Activated CD4-positive, alpha-beta T cell treated with anti-CD3 and anti-CD28 coated beads, Interleukin-2, amount 10 ng/mL, durations not matched to agents 7 days and 5 days (primary cell): ENCODE measurements at regions not wholly inside any gene's neighbourhood (a gene's known extent, or its start where the extent isn't known, plus 50 kb on each side); places are given as distances from the start of the nearest gene placed in this dataset.

Experiments used
- CTCF ChIA-PET: fragments of 350-600 bp; sonication (Branson Sonifier 250); formaldehyde crosslinking; loops from one replicate; lab custom pipeline; 2021; ENCODE audit warnings: antibody characterized with exemption; lab: Charles Lee
- POLR2A ChIA-PET: fragments of 350-600 bp; sonication (Branson Sonifier 250); formaldehyde crosslinking; loops from one replicate; lab custom pipeline; 2021; ENCODE audit warnings: antibody characterized with exemption; lab: Charles Lee
- DNase-seq: peaks from one replicate; pipeline ENCODE4 v3.0.0-alpha.2; 2020
- H3K27ac Mint-ChIP-seq: one replicate; pipeline ENCODE4 v1.8.0; 2021; ENCODE audit warnings: mild to moderate bottlenecking, moderate library complexity, mixed read lengths
- H3K27me3 Mint-ChIP-seq: one replicate; pipeline ENCODE4 v1.8.0; 2021; ENCODE audit warnings: mixed read lengths
- H3K36me3 Mint-ChIP-seq: one replicate; pipeline ENCODE4 v1.8.0; 2021; ENCODE audit warnings: low read depth, mixed read lengths
- H3K4me1 Mint-ChIP-seq: one replicate; pipeline ENCODE4 v1.8.0; 2021; ENCODE audit warnings: mixed read lengths
- H3K4me3 Mint-ChIP-seq: one replicate; pipeline ENCODE4 v1.8.0; 2021; ENCODE audit warnings: mild to moderate bottlenecking, moderate library complexity, mixed read lengths
- H3K9me3 Mint-ChIP-seq: one replicate; pipeline ENCODE4 v1.8.0; 2021; ENCODE audit warnings: mixed read lengths

GRCh38 chr15:62958528-62959363 is 83.8 kb upstream of the TPM1 start:
- no peaks in the 10 kb centered on the region for H3K4me1 Mint-ChIP-seq
- no peak overlapping the region for H3K27ac Mint-ChIP-seq
- no peak for DNase-seq
- H3K36me3 Mint-ChIP-seq = no peaks in the 10 kb centered on the region
- ChIA-PET POLR2A (no interaction called here), CTCF (interaction anchor here (1.4 kb wide), 1 partner anchor 50 kb away, joined by 3 read pairs; no protein-coding TSS in a partner anchor)
- no peaks in the 10 kb centered on the region for H3K9me3 Mint-ChIP-seq
- H3K4me3 Mint-ChIP-seq = no peak overlapping the region
- peaks cover 7% of the 10 kb centered on the region for H3K27me3 Mint-ChIP-seq

- H3K27ac Mint-ChIP-seq = no peak overlapping the region
- H3K36me3 Mint-ChIP-seq = no peaks in the 10 kb centered on the region
- no peaks in the 10 kb centered on the region for H3K4me1 Mint-ChIP-seq
- CTCF ChIA-PET = no interaction called here
- H3K4me3 Mint-ChIP-seq = no peak overlapping the region
- POLR2A ChIA-PET = no interaction called here
- no peak for DNase-seq
- H3K27me3 Mint-ChIP-seq = no peaks in the 10 kb centered on the region
- H3K9me3 Mint-ChIP-seq = no peaks in the 10 kb centered on the region
These were observed 81.4 kb upstream of the TPM1 start for GRCh38 chr15:62961134-62961533.

GRCh38 chr15:62962101-62962995 is 80.2 kb upstream of the TPM1 start:
- Mint-ChIP-seq H3K4me1 (no peaks in the 10 kb centered on the region), H3K9me3 (no peaks in the 10 kb centered on the region), H3K27ac (no peak overlapping the region), H3K27me3 (no peaks in the 10 kb centered on the region), H3K36me3 (no peaks in the 10 kb centered on the region), H3K4me3 (no peak overlapping the region)
- CTCF ChIA-PET = no interaction called here
- POLR2A ChIA-PET = no interaction called here
- no peak for DNase-seq

DNA sequence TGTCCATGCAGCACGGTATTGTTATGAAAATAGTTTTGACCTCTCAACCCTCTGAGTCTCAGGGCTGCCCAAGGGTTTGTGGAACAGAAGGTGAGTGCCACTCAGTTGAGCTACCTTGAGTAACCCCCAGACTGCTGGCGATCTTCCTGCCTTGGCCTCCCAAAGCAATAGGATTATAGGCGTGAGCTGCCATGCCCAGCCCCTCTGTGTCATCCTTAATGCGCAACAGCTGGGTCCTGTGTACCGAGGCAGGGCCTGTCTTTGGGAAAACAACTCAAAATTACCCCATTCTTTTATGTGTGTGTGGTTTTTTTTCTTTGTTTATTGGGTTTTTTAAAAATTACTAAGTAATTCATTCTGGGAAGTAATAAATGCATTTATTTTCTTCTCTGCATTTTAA is 78.3 kb upstream of the TPM1 start:
- Mint-ChIP-seq H3K9me3 (no peaks in the 10 kb centered on the region), H3K4me1 (no peaks in the 10 kb centered on the region), H3K36me3 (no peaks in the 10 kb centered on the region), H3K27me3 (no peaks in the 10 kb centered on the region), H3K27ac (no peak overlapping the region), H3K4me3 (no peak overlapping the region)
- DNase-seq = no peak
- ChIA-PET CTCF (no interaction called here), POLR2A (no interaction called here)

DNA sequence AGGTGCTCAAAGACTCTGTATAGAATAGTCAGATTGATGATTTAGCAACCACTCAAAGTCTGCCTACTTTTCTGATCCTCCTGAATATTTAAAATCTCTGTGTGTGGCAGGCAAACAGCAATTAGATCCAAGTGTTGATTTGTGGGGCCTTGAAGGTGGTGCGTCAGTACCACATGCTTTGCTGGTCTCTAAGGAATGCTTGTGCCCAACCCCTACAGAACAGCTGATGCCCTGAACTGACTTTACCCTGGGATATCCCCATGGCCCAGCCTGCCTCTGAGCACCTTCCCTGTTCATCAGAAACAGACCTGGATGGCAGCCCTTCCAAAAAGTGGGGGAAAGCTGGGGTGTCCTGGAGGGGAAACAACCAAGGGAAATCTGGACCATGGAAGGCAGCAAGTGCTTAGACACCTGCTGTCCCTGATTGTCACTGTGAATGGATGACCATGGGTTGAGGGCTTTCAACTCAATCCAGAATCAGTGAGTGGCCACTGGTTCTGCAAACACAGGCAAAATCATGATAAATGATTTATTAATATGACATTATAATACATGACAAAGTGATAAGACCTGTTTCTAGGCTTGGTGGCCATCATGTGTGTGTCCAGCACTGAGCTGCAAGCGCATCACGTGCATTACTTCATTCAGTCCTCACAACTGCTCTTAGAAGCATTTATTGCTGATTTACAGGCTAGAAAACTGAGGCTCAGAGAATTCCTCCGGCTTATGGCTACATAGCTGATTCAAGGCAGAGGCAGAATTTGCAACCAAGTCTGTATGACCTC is 76.1 kb upstream of the TPM1 start:
- ChIA-PET CTCF (interaction anchor here (0.5 to 0.7 kb wide), 2 partner anchors 132 to 1760 kb away, joined by 3 read pairs; no protein-coding TSS in a partner anchor), POLR2A (no interaction called here)
- DNase-seq = no peak
- Mint-ChIP-seq H3K4me3 (no peak overlapping the region), H3K27ac (no peak overlapping the region), H3K27me3 (no peaks in the 10 kb centered on the region), H3K36me3 (no peaks in the 10 kb centered on the region), H3K9me3 (no peaks in the 10 kb centered on the region), H3K4me1 (no peaks in the 10 kb centered on the region)

GRCh38 chr15:62968699-62969098 is 73.8 kb upstream of the TPM1 start:
- no peaks in the 10 kb centered on the region for H3K9me3 Mint-ChIP-seq
- ChIA-PET POLR2A (no interaction called here), CTCF (no interaction called here)
- H3K4me1 Mint-ChIP-seq = no peaks in the 10 kb centered on the region
- no peak overlapping the region for H3K4me3 Mint-ChIP-seq
- H3K27ac Mint-ChIP-seq = no peak overlapping the region
- H3K36me3 Mint-ChIP-seq = no peaks in the 10 kb centered on the region
- peaks cover 8% of the 10 kb centered on the region for H3K27me3 Mint-ChIP-seq
- no peak for DNase-seq

DNA sequence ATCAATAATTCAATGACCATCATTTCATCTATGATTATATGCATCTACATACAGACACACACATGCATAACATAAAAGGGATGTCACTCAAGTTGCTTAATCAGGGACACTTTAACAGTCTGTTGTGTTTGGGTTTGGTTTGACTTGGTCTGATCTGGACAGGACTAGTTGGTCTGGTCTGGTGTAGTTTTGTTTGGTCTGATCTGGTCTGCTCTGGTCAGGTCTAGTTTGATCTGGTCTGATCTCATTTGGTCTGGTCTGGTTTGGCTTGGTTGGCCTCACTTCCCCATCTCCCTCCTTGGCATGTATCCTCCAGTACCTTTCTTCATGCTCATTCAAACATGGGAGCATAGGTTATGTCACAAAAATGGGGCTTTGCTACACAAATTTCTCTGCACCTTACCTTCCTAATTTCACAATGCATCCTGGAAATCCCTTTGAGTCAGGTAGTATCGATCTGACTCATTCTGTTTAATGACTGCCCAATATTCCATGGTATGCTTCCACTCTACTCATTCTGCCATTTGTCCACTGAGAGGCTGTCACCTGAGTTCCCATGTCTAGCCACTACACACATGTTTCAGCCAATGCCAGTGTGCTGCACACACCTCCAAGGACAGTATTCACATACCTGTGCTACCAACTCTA is 73.0 kb upstream of the TPM1 start:
- CTCF ChIA-PET = no interaction called here
- no peak for DNase-seq
- no peak overlapping the region for H3K4me3 Mint-ChIP-seq
- H3K27ac Mint-ChIP-seq = no peak overlapping the region
- peaks cover 8% of the 10 kb centered on the region for H3K27me3 Mint-ChIP-seq
- POLR2A ChIA-PET = no interaction called here
- no peaks in the 10 kb centered on the region for H3K36me3 Mint-ChIP-seq
- H3K9me3 Mint-ChIP-seq = no peaks in the 10 kb centered on the region
- no peaks in the 10 kb centered on the region for H3K4me1 Mint-ChIP-seq

DNA sequence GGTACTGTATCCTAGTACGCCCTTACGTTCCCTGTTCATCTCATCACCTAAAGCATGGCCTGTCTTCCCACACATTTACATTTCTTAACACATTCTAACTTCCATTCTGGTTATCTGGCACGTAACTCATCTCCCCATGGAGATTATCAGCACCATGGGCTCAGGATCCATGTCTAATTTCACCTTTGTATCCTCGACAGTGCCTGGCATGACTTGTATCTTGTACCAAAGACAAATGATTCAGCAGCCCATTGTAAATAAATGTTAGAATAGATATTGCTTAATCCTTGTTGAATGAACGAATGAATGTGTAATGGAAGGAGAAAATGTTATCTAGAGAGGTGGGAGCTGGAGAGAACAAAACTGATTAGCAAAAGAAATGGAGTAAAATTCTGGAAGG is 69.7 kb upstream of the TPM1 start:
- no peaks in the 10 kb centered on the region for H3K9me3 Mint-ChIP-seq
- H3K27ac Mint-ChIP-seq = no peak overlapping the region
- no peak for DNase-seq
- peaks cover 8% of the 10 kb centered on the region for H3K27me3 Mint-ChIP-seq
- H3K36me3 Mint-ChIP-seq = no peaks in the 10 kb centered on the region
- H3K4me3 Mint-ChIP-seq = no peak overlapping the region
- no peaks in the 10 kb centered on the region for H3K4me1 Mint-ChIP-seq
- ChIA-PET CTCF (no interaction called here), POLR2A (no interaction called here)

- no peaks in the 10 kb centered on the region for H3K36me3 Mint-ChIP-seq
- H3K4me1 Mint-ChIP-seq = no peaks in the 10 kb centered on the region
- no peak for DNase-seq
- CTCF ChIA-PET = no interaction called here
- POLR2A ChIA-PET = no interaction called here
- H3K9me3 Mint-ChIP-seq = no peaks in the 10 kb centered on the region
- H3K27ac Mint-ChIP-seq = no peak overlapping the region
- peaks cover 11% of the 10 kb centered on the region for H3K27me3 Mint-ChIP-seq
- no peak overlapping the region for H3K4me3 Mint-ChIP-seq
These were observed 67.0 kb upstream of the TPM1 start for GRCh38 chr15:62975515-62975914.

DNA sequence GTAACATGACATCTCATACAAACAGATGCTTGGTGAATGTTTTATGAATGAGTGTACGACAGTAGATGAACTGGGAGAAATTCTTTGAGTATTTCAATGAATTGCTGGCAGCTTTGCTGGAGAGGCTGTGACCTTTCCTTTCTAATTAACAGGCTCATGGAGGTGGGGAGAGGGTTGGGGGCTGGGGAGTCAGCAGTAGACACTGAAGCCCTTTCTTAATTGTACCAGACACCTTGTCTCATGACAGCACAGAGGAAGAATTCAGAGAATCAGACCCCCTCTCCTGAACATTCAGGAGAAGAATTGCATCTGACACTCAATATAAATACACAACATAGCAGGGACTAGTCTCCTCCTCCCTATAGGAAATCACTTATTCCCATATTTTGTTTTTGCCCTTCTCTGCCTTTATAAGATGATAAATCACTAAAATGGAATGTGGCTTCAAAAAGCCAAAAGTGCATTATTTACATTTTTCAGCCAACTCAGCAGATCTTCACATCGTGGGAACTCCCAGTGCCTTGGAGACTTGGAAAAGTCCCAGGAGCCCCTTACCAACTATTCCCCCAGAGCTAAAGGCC is 66.2 kb upstream of the TPM1 start:
- Mint-ChIP-seq H3K36me3 (no peaks in the 10 kb centered on the region), H3K27ac (no peak overlapping the region), H3K9me3 (no peaks in the 10 kb centered on the region), H3K4me1 (no peaks in the 10 kb centered on the region), H3K4me3 (no peak overlapping the region), H3K27me3 (peaks cover 11% of the 10 kb centered on the region)
- ChIA-PET POLR2A (no interaction called here), CTCF (no interaction called here)
- no peak for DNase-seq

DNA sequence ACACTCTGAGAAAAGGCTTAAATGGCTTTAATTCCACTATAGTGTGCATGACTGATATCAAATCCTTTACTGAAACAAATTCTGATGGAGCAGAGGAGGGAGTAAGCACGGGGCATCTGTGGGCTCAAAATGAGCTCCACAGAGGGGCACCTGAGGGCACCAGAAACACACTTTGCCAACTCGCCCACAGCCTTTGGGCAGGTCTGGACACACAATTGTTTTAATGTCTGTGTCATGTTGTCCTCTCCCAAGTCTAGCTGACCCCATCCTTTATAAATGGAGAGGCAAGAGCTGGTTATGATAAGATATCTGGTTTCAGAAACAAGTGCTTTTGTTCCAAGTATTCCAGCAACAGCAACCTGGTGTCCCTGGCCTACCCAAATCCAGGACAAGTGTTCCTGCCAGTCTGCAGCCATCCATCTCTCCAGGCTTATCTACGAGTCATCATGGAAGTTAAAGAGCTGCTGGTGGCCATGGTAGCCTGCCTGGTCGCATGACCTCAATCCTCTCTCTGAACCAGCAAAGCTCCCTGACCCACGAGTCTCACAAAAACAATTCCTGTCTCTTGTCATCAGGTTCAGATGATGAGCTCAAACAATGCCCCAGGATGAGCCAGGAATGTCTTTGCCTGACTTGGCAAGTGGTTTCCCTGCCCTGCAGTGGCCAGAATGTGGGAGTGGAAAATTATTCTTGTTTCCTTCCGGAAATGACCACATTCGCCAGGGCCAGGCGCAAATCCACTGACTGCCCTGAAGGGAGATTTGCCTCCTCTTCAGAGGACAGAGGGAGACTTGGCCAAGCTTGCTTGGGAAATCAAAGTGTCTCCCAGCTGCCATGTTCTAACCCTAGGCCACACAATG is 64.4 kb upstream of the TPM1 start:
- Mint-ChIP-seq H3K9me3 (no peaks in the 10 kb centered on the region), H3K4me3 (no peak overlapping the region), H3K36me3 (no peaks in the 10 kb centered on the region), H3K4me1 (no peaks in the 10 kb centered on the region), H3K27me3 (peaks cover 4% of the 10 kb centered on the region), H3K27ac (no peak overlapping the region)
- no peak for DNase-seq
- ChIA-PET POLR2A (no interaction called here), CTCF (no interaction called here)
